Nephron progenitor cell (in vitro differentiated cells): ENCODE measurements at regions not wholly inside any gene's neighbourhood (a gene's known extent, or its start where the extent isn't known, plus 50 kb on each side); places are given as distances from the start of the nearest gene placed in this dataset.
"Not testable (repeated sequence)": the region's sequence is repeated elsewhere in the genome, so short reads cannot be mapped to it uniquely, and the experiment has no call there.

Experiments used
- DNase-seq: peaks from one replicate; pipeline ENCODE4 v3.0.0; 2021
- H3K27ac Mint-ChIP-seq: 2 replicates; pipeline ENCODE4 v1.8.0; 2021; ENCODE audit warnings: mild to moderate bottlenecking, moderate library complexity, mixed read lengths
- H3K27me3 Mint-ChIP-seq: 2 replicates; pipeline ENCODE4 v1.8.0; 2021; ENCODE audit warnings: mild to moderate bottlenecking, low read depth, mixed read lengths; ENCODE audit not compliant: poor library complexity
- H3K36me3 Mint-ChIP-seq: 2 replicates; pipeline ENCODE4 v1.8.0; 2021; ENCODE audit warnings: low read depth, mixed read lengths
- H3K4me1 Mint-ChIP-seq: 2 replicates; pipeline ENCODE4 v1.8.0; 2021; ENCODE audit warnings: mixed read lengths
- H3K4me3 Mint-ChIP-seq: 2 replicates; pipeline ENCODE4 v1.8.0; 2021; ENCODE audit warnings: mild to moderate bottlenecking, moderate library complexity, mixed read lengths
- H3K9me3 Mint-ChIP-seq: 2 replicates; pipeline ENCODE4 v1.8.0; 2021; ENCODE audit warnings: mild to moderate bottlenecking, moderate library complexity, mixed read lengths
- TF ChIP-seq, protein P1 (sequence below): fragments of 200-600 bp; sonication (generic); IDR thresholded peaks from 2 replicates; pipeline ENCODE4 v1.5.0; 2021; ENCODE audit warnings: antibody characterized with exemption

DNA sequence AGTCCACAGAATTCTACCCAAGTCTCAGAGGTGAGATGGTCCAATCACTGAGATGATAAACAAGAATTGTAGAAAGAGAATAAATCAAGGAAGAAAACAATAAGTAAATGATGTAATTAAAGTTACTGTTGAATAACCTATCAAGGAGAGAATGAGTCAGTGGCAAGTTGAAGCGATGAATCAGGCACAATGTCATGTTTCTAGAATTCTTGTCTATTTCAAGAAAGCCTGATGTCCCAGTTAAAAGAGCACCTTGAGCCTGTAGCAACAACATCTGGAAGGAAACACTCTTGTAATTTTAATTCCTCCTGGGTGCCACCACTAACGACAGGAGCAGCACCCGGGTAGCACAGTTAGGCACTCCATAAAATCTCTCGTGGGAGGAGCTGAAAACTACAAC lies 67.9 kb upstream of the SLC35C1 start:
- peaks cover 30% of the 10 kb centered on the region for H3K9me3 Mint-ChIP-seq
- H3K36me3 Mint-ChIP-seq: peaks cover 6% of the 10 kb centered on the region
- H3K4me3 Mint-ChIP-seq: no peak overlapping the region
- DNase-seq: no peak
- H3K27me3 Mint-ChIP-seq: peaks cover 10% of the 10 kb centered on the region
- TF ChIP-seq, protein P1, sequence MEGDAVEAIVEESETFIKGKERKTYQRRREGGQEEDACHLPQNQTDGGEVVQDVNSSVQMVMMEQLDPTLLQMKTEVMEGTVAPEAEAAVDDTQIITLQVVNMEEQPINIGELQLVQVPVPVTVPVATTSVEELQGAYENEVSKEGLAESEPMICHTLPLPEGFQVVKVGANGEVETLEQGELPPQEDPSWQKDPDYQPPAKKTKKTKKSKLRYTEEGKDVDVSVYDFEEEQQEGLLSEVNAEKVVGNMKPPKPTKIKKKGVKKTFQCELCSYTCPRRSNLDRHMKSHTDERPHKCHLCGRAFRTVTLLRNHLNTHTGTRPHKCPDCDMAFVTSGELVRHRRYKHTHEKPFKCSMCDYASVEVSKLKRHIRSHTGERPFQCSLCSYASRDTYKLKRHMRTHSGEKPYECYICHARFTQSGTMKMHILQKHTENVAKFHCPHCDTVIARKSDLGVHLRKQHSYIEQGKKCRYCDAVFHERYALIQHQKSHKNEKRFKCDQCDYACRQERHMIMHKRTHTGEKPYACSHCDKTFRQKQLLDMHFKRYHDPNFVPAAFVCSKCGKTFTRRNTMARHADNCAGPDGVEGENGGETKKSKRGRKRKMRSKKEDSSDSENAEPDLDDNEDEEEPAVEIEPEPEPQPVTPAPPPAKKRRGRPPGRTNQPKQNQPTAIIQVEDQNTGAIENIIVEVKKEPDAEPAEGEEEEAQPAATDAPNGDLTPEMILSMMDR: no peak
- peaks cover 12% of the 10 kb centered on the region for H3K4me1 Mint-ChIP-seq
- H3K27ac Mint-ChIP-seq: no peak overlapping the region

- H3K27ac Mint-ChIP-seq: no peak overlapping the region
- H3K9me3 Mint-ChIP-seq: peaks cover 30% of the 10 kb centered on the region
These were observed 68.5 kb upstream of the SLC35C1 start for GRCh38 chr11:45736424-45736823.

GRCh38 chr11:45733176-45733575 lies 67.8 kb upstream of the CHST1 start:
- H3K9me3 Mint-ChIP-seq: peaks cover 20% of the 10 kb centered on the region
- no peak for DNase-seq
- H3K36me3 Mint-ChIP-seq: peaks cover 6% of the 10 kb centered on the region
- peaks cover 12% of the 10 kb centered on the region for H3K27me3 Mint-ChIP-seq
- no peak overlapping the region for H3K4me3 Mint-ChIP-seq
- H3K4me1 Mint-ChIP-seq: peaks cover 18% of the 10 kb centered on the region
- TF ChIP-seq, protein P1: no peak
- H3K27ac Mint-ChIP-seq: no peak overlapping the region

More at GRCh38 chr11:45736424-45736823, 68.5 kb upstream of the SLC35C1 start:
- Mint-ChIP-seq H3K36me3 (peaks cover 6% of the 10 kb centered on the region), H3K27me3 (peaks cover 10% of the 10 kb centered on the region), H3K4me3 (no peak overlapping the region), H3K4me1 (peaks cover 15% of the 10 kb centered on the region)
- TF ChIP-seq, protein P1: no peak
- DNase-seq: no peak

- H3K4me3 Mint-ChIP-seq: no peak overlapping the region
- no peak for DNase-seq
- TF ChIP-seq, protein P1: no peak
- H3K27me3 Mint-ChIP-seq: peaks cover 16% of the 10 kb centered on the region
- H3K9me3 Mint-ChIP-seq: peaks cover 20% of the 10 kb centered on the region
- H3K27ac Mint-ChIP-seq: no peak overlapping the region
- peaks cover 18% of the 10 kb centered on the region for H3K4me1 Mint-ChIP-seq
- peaks cover 6% of the 10 kb centered on the region for H3K36me3 Mint-ChIP-seq
These were observed 66.9 kb upstream of the CHST1 start for GRCh38 chr11:45732343-45732742.

GRCh38 chr11:45731171-45731570 lies 65.7 kb upstream of the CHST1 start:
- not testable (repeated sequence) for DNase-seq, H3K36me3 Mint-ChIP-seq, H3K9me3 Mint-ChIP-seq, H3K4me3 Mint-ChIP-seq, H3K27ac Mint-ChIP-seq
- peaks cover 21% of the 10 kb centered on the region for H3K27me3 Mint-ChIP-seq
- peaks cover 18% of the 10 kb centered on the region for H3K4me1 Mint-ChIP-seq

DNA sequence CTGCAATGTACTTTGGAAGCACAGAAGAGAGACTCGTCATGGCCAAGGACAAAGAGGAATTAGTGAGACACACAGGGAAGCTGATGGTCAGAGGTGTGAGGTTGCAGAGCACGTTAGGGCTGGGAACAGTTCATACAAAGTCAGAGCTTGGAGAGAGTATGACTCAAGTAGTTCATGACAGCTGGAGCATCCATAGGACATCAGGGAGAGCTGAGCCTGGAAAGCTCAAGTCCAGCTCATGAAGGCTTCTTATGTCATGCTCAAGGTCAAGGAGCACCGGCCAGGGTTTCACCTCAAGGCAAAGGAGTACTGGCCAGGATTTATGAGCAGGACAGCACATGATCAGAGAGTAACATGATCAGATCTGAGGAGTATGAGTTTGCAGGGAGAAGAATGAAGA lies 64.6 kb upstream of the CHST1 start:
- Mint-ChIP-seq H3K4me3 (no peak overlapping the region), H3K36me3 (no peaks in the 10 kb centered on the region), H3K9me3 (peaks cover 4% of the 10 kb centered on the region), H3K27me3 (peaks cover 23% of the 10 kb centered on the region), H3K27ac (no peak overlapping the region), H3K4me1 (peaks cover 26% of the 10 kb centered on the region)
- DNase-seq: no peak
- TF ChIP-seq, protein P1: no peak
